Activated CD4-positive, alpha-beta T cell treated with anti-CD3 and anti-CD28 coated beads, Interleukin-2, amount 50 U/mL, for 4 hours (primary cell): ENCODE measurements at regions not wholly inside any gene's neighbourhood (a gene's known extent, or its start where the extent isn't known, plus 50 kb on each side); places are given as distances from the start of the nearest gene placed in this dataset.

Source experiments
- DNase-seq, 2 experiments: peaks; one replicate each; pipeline ENCODE4 v3.0.0-alpha.2; 2020

GRCh38 chr2:23183733-23184132 lies 201.2 kb upstream of the KLHL29 start:
- DNase-seq = no peak

GRCh38 chr2:23198316-23199114 lies 186.5 kb upstream of the KLHL29 start:
- no peak for DNase-seq

- no peak for DNase-seq
Measured at GRCh38 chr2:23199115-23199918, 185.7 kb upstream of the KLHL29 start.

GRCh38 chr2:23200068-23200786 lies 184.8 kb upstream of the KLHL29 start:
- DNase-seq = no peak

- DNase-seq = no peak
Measured at GRCh38 chr2:23200787-23201114, 184.2 kb upstream of the KLHL29 start.

GRCh38 chr2:23203383-23203782 lies 181.6 kb upstream of the KLHL29 start:
- no peak for DNase-seq

GRCh38 chr2:23204685-23205242 lies 180.2 kb upstream of the KLHL29 start:
- no peak for DNase-seq

GRCh38 chr2:23206650-23207049 lies 178.3 kb upstream of the KLHL29 start:
- DNase-seq = no peak

- no peak for DNase-seq
Measured at GRCh38 chr2:23207871-23208270, 177.1 kb upstream of the KLHL29 start.

- DNase-seq = no peak
Measured at GRCh38 chr2:23208339-23208738, 176.6 kb upstream of the KLHL29 start.

- no peak for DNase-seq
Measured at GRCh38 chr2:23209059-23209458, 175.9 kb upstream of the KLHL29 start.

GRCh38 chr2:23211987-23212583 lies 172.9 kb upstream of the KLHL29 start:
- DNase-seq = no peak

- no peak for DNase-seq
Measured at GRCh38 chr2:23213196-23213595, 171.8 kb upstream of the KLHL29 start.

- DNase-seq = no peak
Measured at GRCh38 chr2:23215016-23215415, 170.0 kb upstream of the KLHL29 start.

GRCh38 chr2:23219666-23220065 lies 165.3 kb upstream of the KLHL29 start:
- DNase-seq = no peak

- DNase-seq = no peak
Measured at GRCh38 chr2:23220513-23221094, 164.4 kb upstream of the KLHL29 start.

GRCh38 chr2:23221236-23221635 lies 163.7 kb upstream of the KLHL29 start:
- no peak for DNase-seq

- no peak for DNase-seq
Measured at GRCh38 chr2:23221901-23222300, 163.1 kb upstream of the KLHL29 start.

- no peak for DNase-seq
Measured at GRCh38 chr2:23230885-23231284, 154.1 kb upstream of the KLHL29 start.

- no peak for DNase-seq
Measured at GRCh38 chr2:23231865-23232264, 153.1 kb upstream of the KLHL29 start.

- DNase-seq = no peak
Measured at GRCh38 chr2:23235292-23235691, 149.7 kb upstream of the KLHL29 start.

GRCh38 chr2:23235736-23236135 lies 149.2 kb upstream of the KLHL29 start:
- DNase-seq = no peak

GRCh38 chr2:23237147-23237546 lies 147.8 kb upstream of the KLHL29 start:
- no peak for DNase-seq
